CD4-positive, alpha-beta T cell (primary cell): ENCODE measurements at regions not wholly inside any gene's neighbourhood (a gene's known extent, or its start where the extent isn't known, plus 50 kb on each side); places are given as distances from the start of the nearest gene placed in this dataset.

ENCODE experiments used
- ATAC-seq: fragments of 200-7000 bp; cut with Tn5 transposase; one replicate; pipeline ENCODE4 v1.10.0; 2022; ENCODE audit warnings: mild to moderate bottlenecking; ENCODE audit not compliant: poor library complexity
- CTCF ChIA-PET: fragments of 350-600 bp; sonication (Branson Sonifier 250); formaldehyde crosslinking; loops from one replicate; lab custom pipeline; 2021; ENCODE audit warnings: antibody characterized with exemption, inconsistent platforms; lab: Charles Lee
- POLR2A ChIA-PET: fragments of 350-600 bp; sonication (Branson Sonifier 250); formaldehyde crosslinking; loops from one replicate; lab custom pipeline; 2021; ENCODE audit warnings: antibody characterized with exemption, inconsistent platforms; lab: Charles Lee
- DNase-seq, 14 experiments: peaks; one replicate each; pipeline ENCODE4 v3.0.0-alpha.2; 2013 to 2020; ENCODE audit warnings: mixed read lengths in 2 of 14
- H3K27ac ChIP-seq, 2 donors: one replicate each; pipeline versions ENCODE4 v1.5.1 to v1.7.0; 2013; ENCODE audit warnings: low read length in 2 of 2, low read depth in 1 of 2, mild to moderate bottlenecking in 1 of 2
- H3K27me3 ChIP-seq, 2 experiments: 1 replicate in 1 of 2; 2 replicates in 1 of 2; pipeline versions ENCODE4 v1.6.1 to v1.7.0; 2013; ENCODE audit warnings: low read length in 2 of 2, control low read depth in 1 of 2, mild to moderate bottlenecking in 1 of 2, moderate library complexity in 1 of 2; ENCODE audit not compliant: insufficient read depth in 2 of 2, control insufficient read depth in 1 of 2
- H3K36me3 ChIP-seq: one replicate; pipeline ENCODE4 v1.6.1; 2013; ENCODE audit warnings: low read length, control low read depth; ENCODE audit not compliant: insufficient read depth
- H3K4me1 ChIP-seq: one replicate; pipeline ENCODE4 v1.6.1; 2013; ENCODE audit warnings: low read length, control low read depth; ENCODE audit not compliant: insufficient read depth
- H3K4me3 ChIP-seq: one replicate; pipeline ENCODE4 v1.5.1; 2013; ENCODE audit warnings: mild to moderate bottlenecking, low read length, moderate library complexity
- H3K9me3 ChIP-seq, 2 experiments: 1 replicate in 1 of 2; 2 replicates in 1 of 2; pipeline versions ENCODE4 v1.6.1 to v1.7.0; 2013; ENCODE audit warnings: low read length in 2 of 2, mild to moderate bottlenecking in 2 of 2, control low read depth in 1 of 2, moderate library complexity in 1 of 2; ENCODE audit not compliant: control insufficient read depth in 1 of 2, insufficient read depth in 1 of 2
- H3K27ac Mint-ChIP-seq: one replicate; pipeline ENCODE4 v1.8.0; 2020; ENCODE audit warnings: mixed read lengths
- H3K27me3 Mint-ChIP-seq: one replicate; pipeline ENCODE4 v1.8.0; 2021; ENCODE audit warnings: mixed read lengths
- H3K36me3 Mint-ChIP-seq: one replicate; pipeline ENCODE4 v1.8.0; 2021; ENCODE audit warnings: low read depth, mixed read lengths
- H3K4me1 Mint-ChIP-seq: one replicate; pipeline ENCODE4 v1.8.0; 2021; ENCODE audit warnings: low read depth, mixed read lengths
- H3K4me3 Mint-ChIP-seq: one replicate; pipeline ENCODE4 v1.8.0; 2020; ENCODE audit warnings: mild to moderate bottlenecking, mixed read lengths
- H3K9me3 Mint-ChIP-seq: one replicate; pipeline ENCODE4 v1.8.0; 2020; ENCODE audit warnings: mixed read lengths
- intact Hi-C, 2 experiments: fragments of 100-400 bp; cut with DNase I in 1 of 2; cut with micrococcal nuclease in 1 of 2; formaldehyde crosslinking; loops; one replicate each; pipeline versions ENCODE4 v1.15.1 to v1.9.0; 2023 to 2025; cut with DNase I, micrococcal nuclease
- TF ChIP-seq, protein P1 (sequence below): fragments of 200-600 bp; IDR thresholded peaks from one replicate; pipeline ENCODE4 v1.8.0; 2022; ENCODE audit warnings: antibody characterized with exemption, mild to moderate bottlenecking

GRCh38 chr5:174490728-174491127 lies 233.7 kb upstream of the MSX2 start:
- POLR2A ChIA-PET: no interaction called here
- Histone ChIP-seq H3K27ac (no peak overlapping the region), H3K36me3 (no peaks in the 10 kb centered on the region), H3K4me3 (no peak overlapping the region), H3K4me1 (no peaks in the 10 kb centered on the region), H3K27me3 (no peaks in the 10 kb centered on the region), H3K9me3 (peaks cover 0 to 12% of the 10 kb centered on the region in 2 experiments)
- Mint-ChIP-seq H3K4me1 (no peaks in the 10 kb centered on the region), H3K9me3 (peaks cover 4% of the 10 kb centered on the region), H3K36me3 (no peaks in the 10 kb centered on the region), H3K4me3 (no peak overlapping the region), H3K27me3 (peaks cover 8% of the 10 kb centered on the region), H3K27ac (no peak overlapping the region)
- TF ChIP-seq, protein P1, sequence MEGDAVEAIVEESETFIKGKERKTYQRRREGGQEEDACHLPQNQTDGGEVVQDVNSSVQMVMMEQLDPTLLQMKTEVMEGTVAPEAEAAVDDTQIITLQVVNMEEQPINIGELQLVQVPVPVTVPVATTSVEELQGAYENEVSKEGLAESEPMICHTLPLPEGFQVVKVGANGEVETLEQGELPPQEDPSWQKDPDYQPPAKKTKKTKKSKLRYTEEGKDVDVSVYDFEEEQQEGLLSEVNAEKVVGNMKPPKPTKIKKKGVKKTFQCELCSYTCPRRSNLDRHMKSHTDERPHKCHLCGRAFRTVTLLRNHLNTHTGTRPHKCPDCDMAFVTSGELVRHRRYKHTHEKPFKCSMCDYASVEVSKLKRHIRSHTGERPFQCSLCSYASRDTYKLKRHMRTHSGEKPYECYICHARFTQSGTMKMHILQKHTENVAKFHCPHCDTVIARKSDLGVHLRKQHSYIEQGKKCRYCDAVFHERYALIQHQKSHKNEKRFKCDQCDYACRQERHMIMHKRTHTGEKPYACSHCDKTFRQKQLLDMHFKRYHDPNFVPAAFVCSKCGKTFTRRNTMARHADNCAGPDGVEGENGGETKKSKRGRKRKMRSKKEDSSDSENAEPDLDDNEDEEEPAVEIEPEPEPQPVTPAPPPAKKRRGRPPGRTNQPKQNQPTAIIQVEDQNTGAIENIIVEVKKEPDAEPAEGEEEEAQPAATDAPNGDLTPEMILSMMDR: no peak
- no peak for DNase-seq
- CTCF ChIA-PET: no interaction called here
- intact Hi-C loops: no loop called here
- no peak for ATAC-seq

DNA sequence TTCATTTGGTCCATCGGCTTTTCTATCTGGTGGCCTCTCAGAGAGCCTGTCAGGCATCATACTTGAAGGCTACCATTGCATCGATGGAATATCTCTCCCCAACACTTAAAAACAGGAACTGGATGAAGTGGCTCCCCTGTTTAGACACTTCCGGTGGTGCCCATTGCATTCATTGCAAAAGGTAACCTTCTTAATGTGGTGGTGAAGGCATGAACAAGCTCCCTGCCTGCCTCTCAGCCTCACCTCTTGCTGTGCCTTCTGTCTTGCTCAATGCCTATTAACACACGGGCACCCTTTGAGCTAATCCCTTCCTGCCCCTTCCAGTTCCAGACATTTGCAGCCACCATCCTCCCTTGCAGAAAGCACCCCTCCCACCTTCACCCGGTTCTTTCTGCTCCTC lies 233.1 kb upstream of the MSX2 start:
- Histone ChIP-seq H3K9me3 (peaks cover 0 to 12% of the 10 kb centered on the region in 2 experiments), H3K4me3 (no peak overlapping the region), H3K4me1 (no peaks in the 10 kb centered on the region), H3K27me3 (no peaks in the 10 kb centered on the region), H3K27ac (no peak overlapping the region), H3K36me3 (no peaks in the 10 kb centered on the region)
- Mint-ChIP-seq H3K4me3 (no peak overlapping the region), H3K27me3 (peaks cover 3% of the 10 kb centered on the region), H3K9me3 (peaks cover 4% of the 10 kb centered on the region), H3K4me1 (no peaks in the 10 kb centered on the region), H3K36me3 (no peaks in the 10 kb centered on the region), H3K27ac (no peak overlapping the region)
- intact Hi-C loops: no loop called here
- ChIA-PET POLR2A (no interaction called here), CTCF (no interaction called here)
- TF ChIP-seq, protein P1: no peak
- ATAC-seq (no peak), DNase-seq (no peak)

- no peak overlapping the region for H3K27ac ChIP-seq
- no peaks in the 10 kb centered on the region for H3K36me3 Mint-ChIP-seq
- H3K9me3 Mint-ChIP-seq: peaks cover 2% of the 10 kb centered on the region
- DNase-seq: no peak
- H3K27ac Mint-ChIP-seq: no peak overlapping the region
- no peak overlapping the region for H3K4me3 ChIP-seq
- H3K4me3 Mint-ChIP-seq: no peak overlapping the region
- no peaks in the 10 kb centered on the region for H3K4me1 Mint-ChIP-seq
- CTCF ChIA-PET: no interaction called here
- H3K36me3 ChIP-seq: no peaks in the 10 kb centered on the region
- intact Hi-C loops: no loop called here
- no peaks in the 10 kb centered on the region for H3K27me3 ChIP-seq
- H3K27me3 Mint-ChIP-seq: no peaks in the 10 kb centered on the region
- TF ChIP-seq, protein P1: no peak
- POLR2A ChIA-PET: no interaction called here
- H3K4me1 ChIP-seq: no peaks in the 10 kb centered on the region
- no peak for ATAC-seq
- peaks cover 0 to 8% of the 10 kb centered on the region in 2 experiments for H3K9me3 ChIP-seq
These were observed 232.5 kb upstream of the MSX2 start for GRCh38 chr5:174491761-174492350.
